Left lung (tissue), 4 donors: ENCODE measurements at regions not wholly inside any gene's neighbourhood (a gene's known extent, or its start where the extent isn't known, plus 50 kb on each side); places are given as distances from the start of the nearest gene placed in this dataset.
"Not testable (repeated sequence)": the region's sequence is repeated elsewhere in the genome, so short reads cannot be mapped to it uniquely, and the experiment has no call there.

Experiments used
- ATAC-seq: fragments of 200-7000 bp; cut with Tn5 transposase; one replicate; pipeline ENCODE4 v1.9.1; 2020; ENCODE audit warnings: moderate library complexity
- DNase-seq, 4 donors: peaks; one replicate each; pipeline ENCODE4 v3.0.0-alpha.2; 2013 to 2020
- H3K27ac ChIP-seq, 2 donors: fragments of 200-600 bp; sonication (generic) in 1 of 2; one replicate each; pipeline versions ENCODE4 v1.5.0 to v1.8.0; 2020 to 2021
- H3K27me3 ChIP-seq, 2 donors: fragments of 200-600 bp; sonication (generic) in 1 of 2; one replicate each; pipeline versions ENCODE4 v1.5.0 to v1.8.0; 2020 to 2021
- H3K36me3 ChIP-seq, 2 donors: fragments of 200-600 bp; sonication (generic) in 1 of 2; one replicate each; pipeline versions ENCODE4 v1.5.0 to v1.8.0; 2020 to 2021
- H3K4me1 ChIP-seq, 2 donors: fragments of 200-600 bp; one replicate each; pipeline ENCODE4 v1.8.0; 2021
- H3K4me3 ChIP-seq, 2 donors: fragments of 200-600 bp; sonication (generic) in 1 of 2; one replicate each; pipeline versions ENCODE4 v1.5.0 to v1.8.0; 2020 to 2021; ENCODE audit warnings: mild to moderate bottlenecking in 1 of 2
- H3K9me3 ChIP-seq, 2 donors: fragments of 200-600 bp; sonication (generic) in 1 of 2; one replicate each; pipeline versions ENCODE4 v1.5.0 to v1.8.0; 2020 to 2021
- intact Hi-C, 2 donors: fragments of 100-400 bp; cut with DNase I; formaldehyde crosslinking; loops; one replicate each; pipeline versions ENCODE4 v1.11.2 to v1.14.2; 2022
- TF ChIP-seq, protein P1 (sequence below), 2 donors: fragments of 200-600 bp; sonication (generic) in 1 of 2; IDR thresholded peaks; one replicate each; pipeline versions ENCODE4 v1.5.0 to v1.8.0; 2021; ENCODE audit warnings: antibody characterized with exemption in 2 of 2
- donor health status: DM: no; HTN: yes; CAD: no.
- donor health status: DM: no; HTN: no; CAD: no.

DNA sequence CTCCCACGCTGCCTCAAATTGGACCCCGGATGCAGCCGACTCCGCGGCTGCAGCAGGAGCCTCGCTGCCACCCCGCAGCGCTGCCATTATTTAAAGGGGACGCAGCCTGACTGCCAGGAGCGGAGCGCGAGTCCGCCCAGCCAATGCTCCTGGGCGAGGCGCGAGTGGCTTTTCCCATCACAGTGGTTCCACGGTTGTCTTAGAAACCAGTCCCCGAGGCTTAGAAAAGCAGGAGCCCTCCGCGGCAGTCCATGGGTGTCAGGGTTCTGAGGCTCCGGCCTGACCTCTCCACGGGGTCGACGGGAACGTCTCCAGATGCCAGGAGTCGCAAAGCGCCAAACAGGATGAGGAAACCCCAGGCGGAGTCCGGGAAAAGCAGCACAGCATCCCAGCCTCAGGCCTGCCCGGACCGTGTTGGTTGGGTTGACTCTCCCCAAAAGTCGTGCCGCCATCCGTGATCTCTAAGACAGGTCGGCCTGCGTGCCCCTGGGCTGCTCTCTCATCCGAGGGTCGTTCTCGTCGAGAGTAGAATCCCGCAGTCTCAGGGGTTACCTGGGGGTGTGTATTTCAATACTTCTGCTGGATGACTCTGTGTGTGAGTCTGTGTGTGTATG, 975.8 kb upstream of the DEFB115 start:
- Histone ChIP-seq H3K27me3 (peaks cover 0 to 13% of the 10 kb centered on the region in 2 donors), H3K36me3 (no peaks in the 10 kb centered on the region), H3K4me1 (peaks cover 0 to 11% of the 10 kb centered on the region in 2 donors), H3K4me3 (no peak overlapping the region), H3K27ac (no peak overlapping the region), H3K9me3 (no peaks in the 10 kb centered on the region)
- TF ChIP-seq, protein P1, sequence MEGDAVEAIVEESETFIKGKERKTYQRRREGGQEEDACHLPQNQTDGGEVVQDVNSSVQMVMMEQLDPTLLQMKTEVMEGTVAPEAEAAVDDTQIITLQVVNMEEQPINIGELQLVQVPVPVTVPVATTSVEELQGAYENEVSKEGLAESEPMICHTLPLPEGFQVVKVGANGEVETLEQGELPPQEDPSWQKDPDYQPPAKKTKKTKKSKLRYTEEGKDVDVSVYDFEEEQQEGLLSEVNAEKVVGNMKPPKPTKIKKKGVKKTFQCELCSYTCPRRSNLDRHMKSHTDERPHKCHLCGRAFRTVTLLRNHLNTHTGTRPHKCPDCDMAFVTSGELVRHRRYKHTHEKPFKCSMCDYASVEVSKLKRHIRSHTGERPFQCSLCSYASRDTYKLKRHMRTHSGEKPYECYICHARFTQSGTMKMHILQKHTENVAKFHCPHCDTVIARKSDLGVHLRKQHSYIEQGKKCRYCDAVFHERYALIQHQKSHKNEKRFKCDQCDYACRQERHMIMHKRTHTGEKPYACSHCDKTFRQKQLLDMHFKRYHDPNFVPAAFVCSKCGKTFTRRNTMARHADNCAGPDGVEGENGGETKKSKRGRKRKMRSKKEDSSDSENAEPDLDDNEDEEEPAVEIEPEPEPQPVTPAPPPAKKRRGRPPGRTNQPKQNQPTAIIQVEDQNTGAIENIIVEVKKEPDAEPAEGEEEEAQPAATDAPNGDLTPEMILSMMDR (IDR thresholded peaks at IDR 0.05): no peak
- no peak for ATAC-seq
- DNase-seq: peak in 1 of 4 donors; percentile 72
- intact Hi-C loops: no loop called here

DNA sequence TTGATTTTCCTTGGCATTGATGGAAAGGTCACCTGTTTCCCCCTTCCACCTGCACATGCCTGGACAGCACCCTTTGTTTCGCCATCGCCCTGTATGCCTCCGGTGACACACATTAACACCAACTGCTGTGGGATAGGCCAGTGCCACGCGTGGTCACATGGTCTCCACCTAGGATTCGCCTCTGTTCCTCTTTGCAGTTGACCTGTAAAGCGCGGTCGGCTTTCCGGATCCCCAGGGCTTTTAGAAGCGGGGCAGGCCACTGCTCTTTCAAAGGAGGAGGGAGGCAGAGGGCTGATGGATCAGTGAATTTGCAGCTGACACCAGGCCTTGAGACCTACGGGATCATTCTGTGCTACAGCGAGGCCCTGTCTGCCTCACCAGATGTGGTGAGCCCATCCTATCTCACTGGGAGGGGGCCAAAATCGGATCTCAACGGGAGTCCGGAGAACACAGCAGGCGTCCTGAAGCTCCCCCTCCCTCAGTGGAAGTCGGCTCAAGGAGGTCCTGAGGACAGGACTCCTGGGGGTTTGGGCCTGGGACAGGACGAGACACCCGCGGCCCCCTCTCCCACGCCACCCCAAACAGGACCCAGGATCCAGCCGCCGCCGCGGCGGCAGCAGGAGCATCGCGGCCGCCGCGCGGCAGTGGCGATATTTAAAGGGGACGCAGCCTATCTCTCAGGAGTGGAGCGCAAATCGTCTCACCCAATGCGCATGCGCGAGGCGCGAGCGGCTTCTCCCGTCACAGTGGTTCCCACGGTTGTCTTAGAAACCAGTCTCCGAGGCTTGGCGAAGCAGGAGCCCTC, 973.8 kb upstream of the DEFB115 start:
- H3K36me3 ChIP-seq, intact Hi-C loops, ATAC-seq, H3K9me3 ChIP-seq: not testable (repeated sequence)
- Histone ChIP-seq H3K27ac (peak overlapping the region in 1 of 2 donors; percentile 37), H3K4me1 (peaks cover 0 to 11% of the 10 kb centered on the region in 2 donors), H3K4me3 (peak overlapping the region; percentile 5 to 44), H3K27me3 (peaks cover 0 to 13% of the 10 kb centered on the region in 2 donors)
- peak in 3 of 4 donors; percentile 57 to 91 (median 87) for DNase-seq

DNA sequence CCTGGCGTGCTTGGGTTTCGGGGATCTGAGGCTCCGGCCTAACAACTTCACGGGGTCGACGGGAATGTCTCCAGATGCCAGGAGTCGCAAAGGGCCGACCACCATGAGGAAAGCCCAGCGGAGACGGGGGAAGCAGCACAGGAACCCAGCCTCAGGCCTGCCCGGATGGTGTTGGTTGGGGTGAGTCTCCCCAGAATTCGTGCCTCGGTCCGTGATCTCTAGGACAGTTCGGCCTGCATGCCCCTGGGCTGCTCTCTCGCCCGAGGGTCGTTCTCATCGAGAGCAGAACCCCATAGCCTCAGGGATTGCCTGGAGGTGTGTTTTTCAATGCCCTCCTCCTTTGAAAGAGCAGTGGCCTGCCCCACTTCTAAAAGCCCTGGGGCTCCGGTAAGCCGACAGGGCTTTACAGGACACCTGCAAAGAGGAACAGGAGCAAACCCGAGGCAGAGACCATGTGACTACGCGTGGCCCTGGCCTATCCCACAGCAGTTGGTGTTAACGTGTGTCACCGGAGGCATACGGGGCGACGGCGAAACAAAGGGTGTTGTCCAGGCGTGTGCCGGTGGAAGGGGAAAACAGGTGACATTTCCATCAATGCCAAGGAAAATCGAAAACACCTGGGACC, 973.1 kb upstream of the DEFB115 start:
- Histone ChIP-seq H3K9me3 (no peaks in the 10 kb centered on the region), H3K36me3 (no peaks in the 10 kb centered on the region), H3K4me1 (peaks cover 0 to 11% of the 10 kb centered on the region in 2 donors), H3K27ac (no peak overlapping the region), H3K4me3 (peak overlapping the region; percentile 5 to 44), H3K27me3 (peaks cover 0 to 13% of the 10 kb centered on the region in 2 donors)
- TF ChIP-seq, protein P1 (IDR thresholded peaks at IDR 0.05): no peak
- ATAC-seq: no peak
- no peak for DNase-seq
- intact Hi-C loops: no loop called here

DNA sequence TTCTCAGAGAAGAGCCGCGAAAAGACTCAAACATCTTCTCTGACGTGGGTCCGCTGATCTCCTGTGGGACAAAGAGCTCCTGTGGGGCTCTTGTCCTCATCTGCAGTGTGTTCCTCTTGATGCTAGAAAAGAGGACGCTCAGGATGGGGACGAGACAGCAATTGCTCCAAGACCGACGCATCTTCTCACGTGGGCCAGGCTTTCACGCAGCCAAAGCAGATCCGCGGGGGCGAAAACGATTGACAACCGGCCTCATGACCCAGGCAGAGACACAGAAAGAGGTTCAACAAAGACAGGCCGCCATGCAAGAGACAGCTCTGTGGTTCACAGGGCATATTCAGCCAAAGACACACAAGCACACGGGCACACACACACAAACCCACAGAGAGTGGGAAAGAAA, 971.8 kb upstream of the DEFB115 start:
- intact Hi-C loops: no loop called here
- no peak for DNase-seq

DNA sequence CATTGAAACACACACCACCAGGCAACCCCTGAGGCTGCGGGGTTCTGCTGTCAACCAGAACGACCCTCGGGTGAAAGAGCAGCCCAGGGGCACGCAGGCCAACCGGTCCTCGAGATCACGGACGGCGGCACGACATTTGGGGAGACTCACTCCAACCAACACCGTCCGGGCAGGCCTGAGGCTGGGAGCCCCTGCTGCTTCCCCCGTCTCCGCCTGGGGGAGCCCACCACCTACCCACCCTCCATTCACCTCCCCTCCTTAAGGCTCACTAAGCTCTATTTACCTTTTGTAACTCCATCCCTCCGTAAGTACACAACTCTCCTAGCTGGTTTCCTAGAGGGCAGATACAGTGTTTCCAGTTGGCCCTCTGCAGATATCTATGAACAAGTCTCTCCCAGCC, 971.3 kb upstream of the DEFB115 start:
- Histone ChIP-seq H3K9me3 (no peaks in the 10 kb centered on the region), H3K4me3 (no peak overlapping the region), H3K27ac (no peak overlapping the region), H3K27me3 (peaks cover 0 to 13% of the 10 kb centered on the region in 2 donors), H3K4me1 (peaks cover 0 to 11% of the 10 kb centered on the region in 2 donors), H3K36me3 (no peaks in the 10 kb centered on the region)
- DNase-seq: peak in 1 of 4 donors; percentile 37
- no peak for ATAC-seq
- intact Hi-C loops: no loop called here
- TF ChIP-seq, protein P1 (IDR thresholded peaks at IDR 0.05): no peak

More for the DNA sequence above, 971.8 kb upstream of the DEFB115 start:
- TF ChIP-seq, protein P1 (IDR thresholded peaks at IDR 0.05): no peak
- Histone ChIP-seq H3K9me3 (no peaks in the 10 kb centered on the region), H3K4me1 (peaks cover 0 to 11% of the 10 kb centered on the region in 2 donors), H3K27ac (no peak overlapping the region), H3K36me3 (no peaks in the 10 kb centered on the region), H3K4me3 (no peak overlapping the region), H3K27me3 (peaks cover 0 to 13% of the 10 kb centered on the region in 2 donors)
- no peak for ATAC-seq

DNA sequence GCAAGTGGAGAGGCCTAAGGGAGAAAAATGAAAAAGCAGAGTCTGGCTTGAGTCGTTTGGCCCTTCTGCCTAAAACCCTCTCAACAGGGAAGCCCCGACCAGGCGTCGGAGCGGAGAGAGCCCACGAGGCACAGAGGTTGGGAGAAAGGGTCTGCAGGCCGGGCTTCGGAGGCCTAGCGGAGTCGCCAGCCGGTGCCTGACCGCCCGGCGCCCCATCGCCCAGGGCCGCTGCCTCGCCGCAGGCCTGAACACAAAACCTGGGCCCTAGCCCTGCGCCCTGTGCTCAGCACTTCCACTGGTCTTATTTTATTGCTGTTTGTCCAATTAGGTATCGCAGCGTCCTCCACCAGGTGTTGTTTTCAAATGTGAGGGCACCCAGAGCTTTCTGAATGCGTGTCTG, 970.0 kb upstream of the DEFB115 start:
- intact Hi-C loops, ATAC-seq, H3K27ac ChIP-seq, H3K36me3 ChIP-seq, H3K9me3 ChIP-seq, H3K4me3 ChIP-seq: not testable (repeated sequence)
- H3K27me3 ChIP-seq: peaks cover 0 to 13% of the 10 kb centered on the region in 2 donors
- peak in 1 of 4 donors; percentile 67 for DNase-seq
- peaks cover 0 to 11% of the 10 kb centered on the region in 2 donors for H3K4me1 ChIP-seq
